ENCODE measurements at regions not wholly inside any gene's neighbourhood (a gene's known extent, or its start where the extent isn't known, plus 50 kb on each side); places are given as distances from the start of the nearest gene placed in this dataset.

DNA sequence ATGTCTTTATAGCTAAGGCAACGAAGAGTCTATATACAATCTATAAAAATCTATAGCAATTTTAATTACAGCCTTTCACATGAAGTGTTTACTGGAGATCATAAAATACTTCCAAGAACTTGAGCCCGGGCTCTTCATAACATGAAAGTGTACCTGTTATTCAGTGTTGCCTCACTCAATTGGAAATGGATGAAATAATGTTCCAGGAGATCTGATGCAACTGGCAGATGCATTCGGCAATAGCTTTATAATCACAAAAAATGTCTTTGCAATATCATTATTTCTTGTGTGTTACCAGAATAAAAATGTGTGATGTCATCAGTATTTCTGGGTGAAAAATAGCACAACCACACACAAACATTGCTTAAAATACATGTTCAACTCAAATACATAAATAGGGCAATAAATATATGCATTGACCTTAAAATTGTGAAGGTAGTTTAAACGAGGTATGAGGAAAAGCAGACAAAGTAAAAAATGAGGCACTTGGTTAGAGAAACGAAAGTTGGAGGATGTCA is 1266.8 kb upstream of the PCDH7 start:
- in situ Hi-C loops (cut with HindIII; ENCODE audit: low pct_unique_long_range_greater_than_20kb, low sequenced_read_pairs), result no loop called here

DNA sequence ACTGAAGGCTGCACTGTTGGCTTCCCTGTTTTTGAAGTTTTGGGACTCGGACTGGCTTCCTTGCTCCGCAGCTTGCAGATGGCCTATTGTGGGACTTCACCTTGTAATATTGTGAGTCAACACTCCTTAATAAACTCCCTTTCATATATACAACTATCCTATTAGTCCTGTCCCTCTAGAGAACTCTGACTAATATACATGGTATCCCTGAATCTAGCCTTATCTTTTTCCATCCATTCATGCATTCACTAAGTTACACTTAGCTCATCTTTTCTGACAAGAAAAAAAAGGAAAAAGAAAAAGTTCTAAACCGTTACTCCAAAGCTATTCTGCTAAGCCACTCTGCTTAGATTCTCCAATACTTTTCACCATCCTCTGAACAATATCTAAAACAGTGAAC is 1260.2 kb upstream of the PCDH7 start:
- BruUV-seq (replicated peaks), result no TSS peak

More for the DNA sequence above, 1266.8 kb upstream of the PCDH7 start:
- Histone ChIP-seq H3K4me3 (ENCODE audit: low read depth in 2 of 2, low read length in 2 of 2) (no peak overlapping the region), H3K9me3 (ENCODE audit: control insufficient read depth, insufficient read depth, low read depth, low read length) (no peaks in the 10 kb centered on the region), H3K27me3 (ENCODE audit: control insufficient read depth, insufficient read depth, low read length) (no peaks in the 10 kb centered on the region), H3K27ac (ENCODE audit: low read length) (no peak overlapping the region), H3K36me3 (ENCODE audit: control insufficient read depth, insufficient read depth, low read length) (no peaks in the 10 kb centered on the region), H3K4me1 (ENCODE audit: control insufficient read depth, insufficient read depth, low read length) (no peaks in the 10 kb centered on the region)
- TF ChIP-seq, protein P1, sequence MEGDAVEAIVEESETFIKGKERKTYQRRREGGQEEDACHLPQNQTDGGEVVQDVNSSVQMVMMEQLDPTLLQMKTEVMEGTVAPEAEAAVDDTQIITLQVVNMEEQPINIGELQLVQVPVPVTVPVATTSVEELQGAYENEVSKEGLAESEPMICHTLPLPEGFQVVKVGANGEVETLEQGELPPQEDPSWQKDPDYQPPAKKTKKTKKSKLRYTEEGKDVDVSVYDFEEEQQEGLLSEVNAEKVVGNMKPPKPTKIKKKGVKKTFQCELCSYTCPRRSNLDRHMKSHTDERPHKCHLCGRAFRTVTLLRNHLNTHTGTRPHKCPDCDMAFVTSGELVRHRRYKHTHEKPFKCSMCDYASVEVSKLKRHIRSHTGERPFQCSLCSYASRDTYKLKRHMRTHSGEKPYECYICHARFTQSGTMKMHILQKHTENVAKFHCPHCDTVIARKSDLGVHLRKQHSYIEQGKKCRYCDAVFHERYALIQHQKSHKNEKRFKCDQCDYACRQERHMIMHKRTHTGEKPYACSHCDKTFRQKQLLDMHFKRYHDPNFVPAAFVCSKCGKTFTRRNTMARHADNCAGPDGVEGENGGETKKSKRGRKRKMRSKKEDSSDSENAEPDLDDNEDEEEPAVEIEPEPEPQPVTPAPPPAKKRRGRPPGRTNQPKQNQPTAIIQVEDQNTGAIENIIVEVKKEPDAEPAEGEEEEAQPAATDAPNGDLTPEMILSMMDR (IDR thresholded peaks at IDR 0.05), result no peak
- TF ChIP-seq POLR2AphosphoS5 (IDR thresholded peaks at IDR 0.05; ENCODE audit: low read depth, low read length), result no peak
- TF ChIP-seq, protein P2, sequence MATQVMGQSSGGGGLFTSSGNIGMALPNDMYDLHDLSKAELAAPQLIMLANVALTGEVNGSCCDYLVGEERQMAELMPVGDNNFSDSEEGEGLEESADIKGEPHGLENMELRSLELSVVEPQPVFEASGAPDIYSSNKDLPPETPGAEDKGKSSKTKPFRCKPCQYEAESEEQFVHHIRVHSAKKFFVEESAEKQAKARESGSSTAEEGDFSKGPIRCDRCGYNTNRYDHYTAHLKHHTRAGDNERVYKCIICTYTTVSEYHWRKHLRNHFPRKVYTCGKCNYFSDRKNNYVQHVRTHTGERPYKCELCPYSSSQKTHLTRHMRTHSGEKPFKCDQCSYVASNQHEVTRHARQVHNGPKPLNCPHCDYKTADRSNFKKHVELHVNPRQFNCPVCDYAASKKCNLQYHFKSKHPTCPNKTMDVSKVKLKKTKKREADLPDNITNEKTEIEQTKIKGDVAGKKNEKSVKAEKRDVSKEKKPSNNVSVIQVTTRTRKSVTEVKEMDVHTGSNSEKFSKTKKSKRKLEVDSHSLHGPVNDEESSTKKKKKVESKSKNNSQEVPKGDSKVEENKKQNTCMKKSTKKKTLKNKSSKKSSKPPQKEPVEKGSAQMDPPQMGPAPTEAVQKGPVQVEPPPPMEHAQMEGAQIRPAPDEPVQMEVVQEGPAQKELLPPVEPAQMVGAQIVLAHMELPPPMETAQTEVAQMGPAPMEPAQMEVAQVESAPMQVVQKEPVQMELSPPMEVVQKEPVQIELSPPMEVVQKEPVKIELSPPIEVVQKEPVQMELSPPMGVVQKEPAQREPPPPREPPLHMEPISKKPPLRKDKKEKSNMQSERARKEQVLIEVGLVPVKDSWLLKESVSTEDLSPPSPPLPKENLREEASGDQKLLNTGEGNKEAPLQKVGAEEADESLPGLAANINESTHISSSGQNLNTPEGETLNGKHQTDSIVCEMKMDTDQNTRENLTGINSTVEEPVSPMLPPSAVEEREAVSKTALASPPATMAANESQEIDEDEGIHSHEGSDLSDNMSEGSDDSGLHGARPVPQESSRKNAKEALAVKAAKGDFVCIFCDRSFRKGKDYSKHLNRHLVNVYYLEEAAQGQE (IDR thresholded peaks at IDR 0.05; ENCODE audit: insufficient read depth in 1 of 2, low read depth in 2 of 2, low read length in 1 of 2), result no peak
- no peak for TF ChIP-seq SIN3A (IDR thresholded peaks at IDR 0.05; ENCODE audit: borderline replicate concordance, insufficient read depth, low read depth, low read length)
- TF ChIP-seq TCF7L2 (IDR thresholded peaks at IDR 0.05; ENCODE audit: low read depth, low read length), result no peak
- no peak for ATAC-seq
- no TSS peak for BruUV-seq (replicated peaks)
- ChIA-PET CTCF (no interaction called here), POLR2A (no interaction called here)
- DNase-seq (ENCODE audit: low read depth, low spot score), result no peak
- intact Hi-C loops (cut with micrococcal nuclease; ENCODE audit: unreplicated experiment), result no loop called here

More for the DNA sequence above, 1260.2 kb upstream of the PCDH7 start:
- in situ Hi-C loops (cut with HindIII; ENCODE audit: low pct_unique_long_range_greater_than_20kb, low sequenced_read_pairs), result no loop called here
- Histone ChIP-seq H3K27me3 (ENCODE audit: control insufficient read depth, insufficient read depth, low read length) (no peaks in the 10 kb centered on the region), H3K36me3 (ENCODE audit: control insufficient read depth, insufficient read depth, low read length) (no peaks in the 10 kb centered on the region), H3K9me3 (ENCODE audit: control insufficient read depth, insufficient read depth, low read depth, low read length) (no peaks in the 10 kb centered on the region), H3K27ac (ENCODE audit: low read length) (no peak overlapping the region), H3K4me3 (ENCODE audit: low read depth in 2 of 2, low read length in 2 of 2) (no peak overlapping the region), H3K4me1 (ENCODE audit: control insufficient read depth, insufficient read depth, low read length) (no peaks in the 10 kb centered on the region)
- intact Hi-C loops (cut with micrococcal nuclease; ENCODE audit: unreplicated experiment), result no loop called here
- POLR2A ChIA-PET, result no interaction called here
- CTCF ChIA-PET, result no interaction called here
- DNase-seq (ENCODE audit: low read depth, low spot score) (no peak), ATAC-seq (no peak)
- TF ChIP-seq TCF7L2 (IDR thresholded peaks at IDR 0.05; ENCODE audit: low read depth, low read length), result no peak
- TF ChIP-seq, protein P1 (IDR thresholded peaks at IDR 0.05), result no peak
- TF ChIP-seq POLR2AphosphoS5 (IDR thresholded peaks at IDR 0.05; ENCODE audit: low read depth, low read length), result no peak
- TF ChIP-seq, protein P2 (IDR thresholded peaks at IDR 0.05; ENCODE audit: insufficient read depth in 1 of 2, low read depth in 2 of 2, low read length in 1 of 2), result no peak
- no peak for TF ChIP-seq SIN3A (IDR thresholded peaks at IDR 0.05; ENCODE audit: borderline replicate concordance, insufficient read depth, low read depth, low read length)

All from Panc1 (cell line).